ENCODE measurements at regions not wholly inside any gene's neighbourhood (a gene's known extent, or its start where the extent isn't known, plus 50 kb on each side); places are given as distances from the start of the nearest gene placed in this dataset.

- H3K4ac ChIP-seq (replicated peaks; ENCODE audit: insufficient read length, low read depth, low read length), result no peak overlapping the region
- ChIA-PET CTCF (ENCODE audit: partially characterized antibody) (interaction anchor here (1.6 kb wide), 1 partner anchor 14 kb away, joined by 4 read pairs; no protein-coding TSS in a partner anchor), POLR2A (ENCODE audit: partially characterized antibody) (interaction anchor here (1.3 kb wide), 1 partner anchor 9 kb away, joined by 3 read pairs; no protein-coding TSS in a partner anchor)
- peaks cover 3 to 22% (median 14%) of the 10 kb centered on the region in 4 experiments; a peak in 6 of 7 replicates for H3K4me1 ChIP-seq (replicated peaks in 1 of 4; ENCODE audit: control insufficient read depth in 3 of 4, insufficient read depth in 4 of 4, low read length in 3 of 4)
- no peak overlapping the region for H3K4me3 ChIP-seq (ENCODE audit: extremely low read depth in 1 of 4, insufficient read depth in 2 of 4, low read depth in 3 of 4, low read length in 4 of 4)
- no peak overlapping the region for H2BK15ac ChIP-seq (ENCODE audit: low read length)
- H2BK12ac ChIP-seq (ENCODE audit: low read depth, low read length), result no peak overlapping the region
- H2BK120ac ChIP-seq (replicated peaks; ENCODE audit: low read depth, low read length), result no peak overlapping the region
- no peak overlapping the region for H3K56ac ChIP-seq (replicated peaks; ENCODE audit: insufficient read length, low read depth, low read length)
- H3K79me1 ChIP-seq (ENCODE audit: low read depth, low read length), result no peaks in the 10 kb centered on the region
- H3K79me2 ChIP-seq (ENCODE audit: control insufficient read depth in 1 of 2, insufficient read depth in 2 of 2, low read length in 2 of 2), result no peaks in the 10 kb centered on the region
- H3K9ac ChIP-seq (replicated peaks in 1 of 4; ENCODE audit: extremely low read depth in 1 of 4, low read depth in 3 of 4, low read length in 3 of 4), result no peak overlapping the region
- peak overlapping the region; percentile 13; the same call in 1 of the 2 replicates for H2AFZ ChIP-seq (ENCODE audit: low read length)
- H3K18ac ChIP-seq (ENCODE audit: extremely low read depth, low read length), result peak overlapping the region; percentile 51
- no peak overlapping the region for H4K91ac ChIP-seq (replicated peaks; ENCODE audit: insufficient read length, low read length)
- no peak overlapping the region for H2AK5ac ChIP-seq (ENCODE audit: low read depth, low read length)
- peak overlapping the region; percentile 91; the same call in 1 of the 2 replicates for H2BK5ac ChIP-seq (ENCODE audit: low read depth, low read length)
- H2BK20ac ChIP-seq (ENCODE audit: low read length), result peak overlapping the region; percentile 68; the same call in 1 of the 2 replicates
- peaks cover 9% of the 10 kb centered on the region; the same call in 1 of the 2 replicates for H3K23me2 ChIP-seq (ENCODE audit: low read depth, low read length)
- TF ChIP-seq ATF2 (IDR thresholded peaks at IDR 0.05; ENCODE audit: low read length) (no peak), YY1 (IDR thresholded peaks at IDR 0.05; ENCODE audit: low read depth, low read length) (no peak), POU5F1 (IDR thresholded peaks at IDR 0.05; ENCODE audit: low read depth, low read length) (no peak), ATF3 (IDR thresholded peaks at IDR 0.05; ENCODE audit: insufficient read depth, low read depth, low read length) (no peak), SIRT6 (IDR thresholded peaks at IDR 0.05; ENCODE audit: low read length) (no peak), KDM4A (IDR thresholded peaks at IDR 0.05; ENCODE audit: low read depth, low read length, severe bottlenecking) (no peak)
- H3K4me2 ChIP-seq (ENCODE audit: insufficient read depth in 1 of 2, low read depth in 2 of 2, low read length in 2 of 2), result no peak overlapping the region; a peak in 1 of 4 replicates
- DNase-seq (ENCODE audit: low read depth in 1 of 2, low spot score in 2 of 2) (peak in 1 of 2 experiments; percentile 13), FAIRE-seq (peak; percentile 45)
- no peaks in the 10 kb centered on the region for H3K36me3 ChIP-seq (ENCODE audit: control insufficient read depth in 2 of 4, insufficient read depth in 4 of 4, low read length in 3 of 4)
- WGBS, 2 experiments (ENCODE audit: extremely low coverage in 1 of 2, insufficient coverage in 1 of 2, insufficient read length in 1 of 2, insufficient replicate concordance in 2 of 2, low coverage in 1 of 2, low lambda C conversion rate in 2 of 2, missing lambda C conversion rate in 1 of 2), result 10% methylated on average over 3 of the region's 3 CpGs; no CpG with 5 or more reads in 1 of the 2 experiments
- no peak overlapping the region for H4K8ac ChIP-seq (ENCODE audit: extremely low read depth, insufficient read depth, low read length)
- H3K14ac ChIP-seq (ENCODE audit: insufficient read length), result no peak overlapping the region
- H3K27ac ChIP-seq (ENCODE audit: low read depth, low read length), result peak overlapping the region; percentile 33; the same call in 1 of the 2 replicates
- H3K9me3 ChIP-seq (ENCODE audit: insufficient read depth in 2 of 2, low read depth in 1 of 2, low read length in 1 of 2), result peaks cover under 1 to 4% of the 10 kb centered on the region in 2 experiments; a peak in 3 of 4 replicates
- H4K5ac ChIP-seq (ENCODE audit: insufficient read length, low read depth, low read length), result no peak overlapping the region
- peaks cover 0 to 4% of the 10 kb centered on the region in 2 experiments for H4K20me1 ChIP-seq (replicated peaks in 1 of 2; ENCODE audit: control insufficient read depth in 1 of 2, insufficient read depth in 2 of 2, low read length in 2 of 2)
- H3K23ac ChIP-seq (ENCODE audit: insufficient read length), result no peak overlapping the region
- H3K27me3 ChIP-seq (replicated peaks in 1 of 4; ENCODE audit: control insufficient read depth in 3 of 4, extremely low read depth in 1 of 4, insufficient read depth in 3 of 4, low read length in 3 of 4), result no peaks in the 10 kb centered on the region
These were observed 187.1 kb upstream of the ARL4C start for GRCh38 chr2:234683950-234684349.
